Lower lobe of right lung (tissue), 2 donors: ENCODE measurements at regions not wholly inside any gene's neighbourhood (a gene's known extent, or its start where the extent isn't known, plus 50 kb on each side); places are given as distances from the start of the nearest gene placed in this dataset.

Experiments
- ATAC-seq, 2 donors: fragments of 200-7000 bp; cut with Tn5 transposase; one replicate each; pipeline ENCODE4 v1.9.1; 2020 to 2022; ENCODE audit warnings: mild to moderate bottlenecking in 2 of 2, moderate library complexity in 2 of 2
- DNase-seq: peaks from one replicate; pipeline ENCODE4 v3.0.0-alpha.2; 2020
- H3K27ac ChIP-seq: fragments of 200-600 bp; one replicate; pipeline ENCODE4 v1.8.0; 2022
- H3K27me3 ChIP-seq: fragments of 200-600 bp; one replicate; pipeline ENCODE4 v1.8.0; 2022; ENCODE audit warnings: low read depth
- H3K36me3 ChIP-seq: fragments of 200-600 bp; one replicate; pipeline ENCODE4 v1.8.0; 2022; ENCODE audit warnings: mild to moderate bottlenecking
- H3K4me1 ChIP-seq: fragments of 200-600 bp; one replicate; pipeline ENCODE4 v1.8.0; 2022
- H3K4me3 ChIP-seq: fragments of 200-600 bp; one replicate; pipeline ENCODE4 v1.8.0; 2022; ENCODE audit warnings: mild to moderate bottlenecking
- H3K9me3 ChIP-seq: fragments of 200-600 bp; one replicate; pipeline ENCODE4 v1.8.0; 2022
- CTCF ChIP-seq: fragments of 200-600 bp; IDR thresholded peaks from one replicate; pipeline ENCODE4 v1.8.0; 2022; ENCODE audit warnings: antibody characterized with exemption, mild to moderate bottlenecking
- intact Hi-C: fragments of 100-400 bp; cut with DNase I; formaldehyde crosslinking; loops from one replicate; pipeline ENCODE4 v1.11.0; 2022
- donor health status: DM: no; HTN: yes; CAD: no; lungs with severe emphysema.

- Histone ChIP-seq H3K27ac (no peak overlapping the region), H3K4me3 (no peak overlapping the region), H3K36me3 (no peaks in the 10 kb centered on the region), H3K27me3 (no peaks in the 10 kb centered on the region), H3K4me1 (no peaks in the 10 kb centered on the region), H3K9me3 (no peaks in the 10 kb centered on the region)
- intact Hi-C loops: no loop called here
- TF ChIP-seq CTCF: no peak
- DNase-seq: no peak
- ATAC-seq: no peak
Observed at GRCh38 chr4:60589425-60589824, 610.7 kb upstream of the ADGRL3 start.

GRCh38 chr4:60590116-60590515, 610.0 kb upstream of the ADGRL3 start:
- Histone ChIP-seq H3K4me3 (no peak overlapping the region), H3K36me3 (no peaks in the 10 kb centered on the region), H3K9me3 (no peaks in the 10 kb centered on the region), H3K4me1 (no peaks in the 10 kb centered on the region), H3K27me3 (no peaks in the 10 kb centered on the region), H3K27ac (no peak overlapping the region)
- DNase-seq: no peak
- no peak for ATAC-seq
- intact Hi-C loops: no loop called here
- no peak for TF ChIP-seq CTCF

DNA sequence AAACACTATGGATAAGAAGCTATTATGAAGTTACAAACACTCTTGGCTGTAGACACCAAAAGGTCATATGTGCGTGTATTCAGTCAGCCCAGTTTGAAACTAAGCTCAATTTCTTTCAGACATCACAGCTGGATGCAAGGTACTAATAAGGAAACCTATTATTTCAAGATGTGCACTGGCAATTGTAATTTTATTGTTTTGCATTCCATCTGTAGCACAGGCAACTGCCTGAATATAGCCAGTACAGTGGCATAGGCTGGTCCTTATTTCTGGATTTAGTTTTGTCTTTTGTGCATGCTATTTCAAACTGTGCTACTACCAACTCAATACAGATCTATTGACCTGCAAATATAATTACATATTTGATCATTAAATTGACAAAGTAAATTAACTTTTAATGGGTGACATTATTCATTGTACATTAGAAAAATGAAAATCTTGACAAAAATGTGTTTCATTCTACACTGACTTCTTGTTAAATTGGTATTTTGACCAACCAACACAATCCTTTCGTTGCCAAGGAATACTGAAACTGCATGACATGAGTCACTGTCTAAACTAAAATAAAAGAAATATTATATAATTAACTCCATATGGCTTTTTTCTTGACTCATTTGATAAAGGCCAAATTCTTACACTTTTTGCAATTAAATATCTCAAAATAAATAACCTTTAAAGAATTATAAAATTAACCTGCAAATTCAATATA, 594.3 kb upstream of the ADGRL3 start:
- ATAC-seq (no peak), DNase-seq (no peak)
- H3K27me3 ChIP-seq: no peaks in the 10 kb centered on the region
- no peak overlapping the region for H3K4me3 ChIP-seq
- H3K36me3 ChIP-seq: no peaks in the 10 kb centered on the region
- no peaks in the 10 kb centered on the region for H3K9me3 ChIP-seq
- intact Hi-C loops: no loop called here
- no peaks in the 10 kb centered on the region for H3K4me1 ChIP-seq
- no peak overlapping the region for H3K27ac ChIP-seq
- TF ChIP-seq CTCF: no peak

DNA sequence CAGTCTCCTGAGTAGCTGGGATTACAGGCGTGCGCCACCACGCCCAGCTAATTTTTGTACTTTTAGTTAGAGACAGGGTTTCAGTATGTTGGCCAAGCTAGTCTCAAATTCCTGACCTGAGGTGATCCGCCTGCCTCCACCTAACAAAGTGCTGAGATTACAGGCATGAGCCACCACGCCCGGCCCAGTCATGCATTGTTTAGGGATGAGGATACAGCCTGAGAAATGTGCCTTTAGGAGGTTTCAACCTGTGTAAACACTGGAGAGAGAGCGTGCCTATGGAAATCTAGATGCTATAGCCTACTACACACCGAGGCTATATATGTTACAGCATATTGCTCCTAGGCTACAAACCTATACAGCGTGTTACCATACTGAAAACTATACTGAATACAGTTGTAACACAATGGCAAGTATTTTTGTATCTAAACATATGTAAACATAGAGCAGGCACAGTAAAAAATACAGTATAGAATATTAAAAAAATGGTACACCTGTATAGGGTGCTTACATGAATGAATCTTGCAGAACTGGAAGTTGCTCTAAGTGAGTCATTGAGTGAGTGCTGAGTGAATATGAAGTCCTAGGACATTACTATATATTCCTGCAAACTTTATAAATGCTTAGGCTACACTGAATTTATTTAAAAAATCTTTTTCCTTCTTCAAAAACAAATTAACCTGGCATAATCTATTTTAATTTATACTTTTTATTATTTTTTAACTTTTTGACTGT, 588.2 kb upstream of the ADGRL3 start:
- ATAC-seq (no peak), DNase-seq (no peak)
- H3K9me3 ChIP-seq: no peaks in the 10 kb centered on the region
- intact Hi-C loops: no loop called here
- no peaks in the 10 kb centered on the region for H3K27me3 ChIP-seq
- H3K4me1 ChIP-seq: no peaks in the 10 kb centered on the region
- H3K36me3 ChIP-seq: no peaks in the 10 kb centered on the region
- H3K27ac ChIP-seq: no peak overlapping the region
- no peak overlapping the region for H3K4me3 ChIP-seq
- no peak for TF ChIP-seq CTCF

GRCh38 chr4:60617731-60618130, 582.4 kb upstream of the ADGRL3 start:
- H3K4me1 ChIP-seq: no peaks in the 10 kb centered on the region
- no peaks in the 10 kb centered on the region for H3K9me3 ChIP-seq
- H3K4me3 ChIP-seq: no peak overlapping the region
- no peaks in the 10 kb centered on the region for H3K36me3 ChIP-seq
- H3K27ac ChIP-seq: no peak overlapping the region
- no peaks in the 10 kb centered on the region for H3K27me3 ChIP-seq
- TF ChIP-seq CTCF: no peak
- ATAC-seq (no peak), DNase-seq (no peak)
- intact Hi-C loops: no loop called here
